Large intestine (tissue), 3 donors: ENCODE measurements at regions not wholly inside any gene's neighbourhood (a gene's known extent, or its start where the extent isn't known, plus 50 kb on each side); places are given as distances from the start of the nearest gene placed in this dataset.
A peak's percentile ranks its signal among the peaks of the same experiment; 100 is the strongest.

Experiments used
- DNase-seq, 2 donors: peaks; one replicate each; pipeline versions ENCODE4 v3.0.0 to v3.0.0-alpha.2; 2013
- H3K27ac ChIP-seq: one replicate; pipeline ENCODE4 v1.5.1; 2013; ENCODE audit warnings: low read length
- H3K27me3 ChIP-seq: 2 replicates; pipeline ENCODE4 v1.6.1; 2013; ENCODE audit warnings: low read length; ENCODE audit not compliant: control insufficient read depth, insufficient read depth
- H3K36me3 ChIP-seq: 2 replicates; pipeline ENCODE4 v1.6.1; 2013; ENCODE audit warnings: low read length; ENCODE audit not compliant: control insufficient read depth, insufficient read depth
- H3K4me1 ChIP-seq: one replicate; pipeline ENCODE4 v1.6.1; 2013; ENCODE audit warnings: low read length; ENCODE audit not compliant: control insufficient read depth, insufficient read depth
- H3K4me3 ChIP-seq: one replicate; pipeline ENCODE4 v1.5.1; 2013; ENCODE audit warnings: low read length
- H3K9me3 ChIP-seq: one replicate; pipeline ENCODE4 v1.6.1; 2013; ENCODE audit warnings: mild to moderate bottlenecking, low read depth, low read length, moderate library complexity; ENCODE audit not compliant: control insufficient read depth
- WGBS: methylation state at CpG from one replicate; pipeline ENCODE4 v1.1.5; 2013; ENCODE audit warnings: low lambda C conversion rate; ENCODE audit not compliant: insufficient coverage; 5-methylcytosine and 5-hydroxymethylcytosine counted together

GRCh38 chr3:87900061-87900460 is 158.7 kb downstream of the CGGBP1 start:
- Histone ChIP-seq H3K4me1 (no peaks in the 10 kb centered on the region), H3K4me3 (no peak overlapping the region), H3K27me3 (no peaks in the 10 kb centered on the region), H3K27ac (no peak overlapping the region), H3K36me3 (no peaks in the 10 kb centered on the region), H3K9me3 (no peaks in the 10 kb centered on the region)
- WGBS = 17% methylated on average over 1 of the region's 1 CpG
- DNase-seq = no peak

GRCh38 chr3:87898971-87899370 is 159.8 kb downstream of the CGGBP1 start:
- Histone ChIP-seq H3K4me3 (no peak overlapping the region), H3K9me3 (no peaks in the 10 kb centered on the region), H3K27me3 (no peaks in the 10 kb centered on the region), H3K27ac (no peak overlapping the region), H3K36me3 (no peaks in the 10 kb centered on the region), H3K4me1 (no peaks in the 10 kb centered on the region)
- WGBS = 100% methylated on average over 1 of the region's 1 CpG
- no peak for DNase-seq

- Histone ChIP-seq H3K4me3 (no peak overlapping the region), H3K36me3 (no peaks in the 10 kb centered on the region), H3K27ac (no peak overlapping the region), H3K9me3 (no peaks in the 10 kb centered on the region), H3K27me3 (no peaks in the 10 kb centered on the region), H3K4me1 (no peaks in the 10 kb centered on the region)
- no CpG with 5 or more reads among the region's 1 CpG for WGBS
- peak in 1 of 2 donors; percentile 2 for DNase-seq
Measured at GRCh38 chr3:87895983-87896382, 162.8 kb downstream of the CGGBP1 start.

GRCh38 chr3:87873136-87873535 is 185.7 kb downstream of the CGGBP1 start:
- Histone ChIP-seq H3K4me1 (no peaks in the 10 kb centered on the region), H3K36me3 (no peaks in the 10 kb centered on the region), H3K9me3 (peaks cover 7% of the 10 kb centered on the region), H3K27me3 (no peaks in the 10 kb centered on the region), H3K27ac (no peak overlapping the region), H3K4me3 (no peak overlapping the region)
- 100% methylated on average over 1 of the region's 1 CpG for WGBS
- no peak for DNase-seq

DNA sequence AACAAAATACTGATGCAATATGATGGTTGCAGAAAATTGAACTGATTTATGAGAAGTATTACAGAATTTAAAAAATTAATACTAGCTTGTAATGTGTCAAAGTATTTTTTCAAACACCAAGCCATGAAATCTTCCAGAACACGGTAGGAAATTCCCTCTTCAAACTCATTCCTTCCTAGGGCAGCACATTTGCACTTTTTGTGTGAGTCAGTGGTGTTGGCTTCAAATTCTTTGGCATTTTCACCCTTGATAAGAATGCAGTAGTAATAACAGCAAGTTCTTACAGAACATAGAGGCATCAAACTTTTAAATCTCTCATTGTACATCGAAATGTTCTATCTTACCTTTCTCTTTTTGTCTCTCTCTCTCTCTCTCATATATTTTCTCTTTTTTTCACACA is 191.8 kb downstream of the CGGBP1 start:
- H3K27me3 ChIP-seq = no peaks in the 10 kb centered on the region
- H3K9me3 ChIP-seq = peaks cover 7% of the 10 kb centered on the region
- DNase-seq = no peak
- 68% methylated on average over 2 of the region's 2 CpGs for WGBS
- H3K36me3 ChIP-seq = no peaks in the 10 kb centered on the region
- no peak overlapping the region for H3K27ac ChIP-seq
- no peaks in the 10 kb centered on the region for H3K4me1 ChIP-seq
- H3K4me3 ChIP-seq = no peak overlapping the region

DNA sequence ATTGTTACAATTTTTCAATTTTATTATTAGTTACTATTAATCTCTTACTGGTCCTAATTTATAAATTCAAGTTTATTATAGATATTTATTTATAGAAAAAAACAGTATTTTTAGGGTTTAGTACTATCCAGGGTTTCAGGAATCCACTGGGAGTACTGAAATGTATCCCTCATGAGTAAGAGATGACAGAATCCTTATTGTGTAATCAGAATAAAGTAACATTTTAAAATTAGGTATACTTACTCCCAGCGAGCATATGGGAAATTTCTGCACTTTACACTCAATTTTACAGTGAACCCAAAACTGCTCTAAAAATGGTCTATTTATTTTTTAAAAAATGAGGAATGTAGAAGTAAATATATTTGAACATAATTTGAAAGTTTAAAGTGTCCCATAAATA is 202.7 kb downstream of the CGGBP1 start:
- Histone ChIP-seq H3K36me3 (no peaks in the 10 kb centered on the region), H3K27me3 (no peaks in the 10 kb centered on the region), H3K27ac (no peak overlapping the region), H3K4me1 (no peaks in the 10 kb centered on the region), H3K4me3 (no peak overlapping the region), H3K9me3 (no peaks in the 10 kb centered on the region)
- DNase-seq = no peak
- no CpG with 5 or more reads among the region's 1 CpG for WGBS

DNA sequence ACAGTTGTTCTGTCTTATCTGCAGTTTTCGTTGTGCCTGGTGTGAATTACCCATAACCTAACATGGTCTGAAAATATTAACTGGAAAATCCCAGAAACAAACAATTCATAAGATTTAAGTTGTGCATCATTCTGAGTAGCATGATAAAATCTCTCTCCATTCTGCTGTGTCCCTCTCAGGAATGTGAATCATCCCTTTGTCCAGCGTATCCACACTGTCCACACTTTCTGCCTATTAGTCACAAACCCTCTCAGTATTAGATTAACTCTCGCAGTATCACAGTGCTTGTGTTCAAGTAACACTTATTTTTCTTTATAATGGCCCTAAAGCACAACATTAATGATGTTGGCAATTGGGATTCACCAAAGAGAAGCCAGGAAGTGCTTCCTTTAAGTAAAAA is 203.2 kb downstream of the CGGBP1 start:
- no CpG with 5 or more reads among the region's 3 CpGs for WGBS

GRCh38 chr3:87855211-87855610 is 203.6 kb downstream of the CGGBP1 start:
- no CpG with 5 or more reads among the region's 1 CpG for WGBS

More for the DNA sequence above, 203.2 kb downstream of the CGGBP1 start:
- Histone ChIP-seq H3K27me3 (no peaks in the 10 kb centered on the region), H3K4me1 (no peaks in the 10 kb centered on the region), H3K36me3 (no peaks in the 10 kb centered on the region), H3K27ac (no peak overlapping the region), H3K9me3 (no peaks in the 10 kb centered on the region), H3K4me3 (no peak overlapping the region)
- DNase-seq = no peak

GRCh38 chr3:87848003-87848402 is 210.8 kb downstream of the CGGBP1 start:
- Histone ChIP-seq H3K4me1 (no peaks in the 10 kb centered on the region), H3K9me3 (no peaks in the 10 kb centered on the region), H3K27me3 (no peaks in the 10 kb centered on the region), H3K4me3 (no peak overlapping the region), H3K27ac (no peak overlapping the region), H3K36me3 (no peaks in the 10 kb centered on the region)
- 93% methylated on average over 2 of the region's 2 CpGs for WGBS
- no peak for DNase-seq

More at GRCh38 chr3:87855211-87855610, 203.6 kb downstream of the CGGBP1 start:
- H3K36me3 ChIP-seq = no peaks in the 10 kb centered on the region
- no peaks in the 10 kb centered on the region for H3K9me3 ChIP-seq
- no peak overlapping the region for H3K27ac ChIP-seq
- H3K4me1 ChIP-seq = no peaks in the 10 kb centered on the region
- DNase-seq = no peak
- no peaks in the 10 kb centered on the region for H3K27me3 ChIP-seq
- H3K4me3 ChIP-seq = no peak overlapping the region

- DNase-seq = no peak
- no peaks in the 10 kb centered on the region for H3K36me3 ChIP-seq
- H3K4me1 ChIP-seq = no peaks in the 10 kb centered on the region
- H3K9me3 ChIP-seq = no peaks in the 10 kb centered on the region
- H3K27me3 ChIP-seq = no peaks in the 10 kb centered on the region
- H3K27ac ChIP-seq = no peak overlapping the region
- H3K4me3 ChIP-seq = no peak overlapping the region
- WGBS = no CpG with 5 or more reads among the region's 1 CpG
Measured at GRCh38 chr3:87837076-87837475, 221.7 kb downstream of the CGGBP1 start.

- Histone ChIP-seq H3K27ac (no peak overlapping the region), H3K9me3 (no peaks in the 10 kb centered on the region), H3K4me3 (no peak overlapping the region), H3K27me3 (no peaks in the 10 kb centered on the region), H3K4me1 (no peaks in the 10 kb centered on the region), H3K36me3 (no peaks in the 10 kb centered on the region)
- DNase-seq = no peak
- WGBS = 88% methylated on average over 1 of the region's 1 CpG
Measured at GRCh38 chr3:87836026-87836425, 222.8 kb downstream of the CGGBP1 start.
